ENCODE measurements at regions not wholly inside any gene's neighbourhood (a gene's known extent, or its start where the extent isn't known, plus 50 kb on each side); places are given as distances from the start of the nearest gene placed in this dataset.

DNA sequence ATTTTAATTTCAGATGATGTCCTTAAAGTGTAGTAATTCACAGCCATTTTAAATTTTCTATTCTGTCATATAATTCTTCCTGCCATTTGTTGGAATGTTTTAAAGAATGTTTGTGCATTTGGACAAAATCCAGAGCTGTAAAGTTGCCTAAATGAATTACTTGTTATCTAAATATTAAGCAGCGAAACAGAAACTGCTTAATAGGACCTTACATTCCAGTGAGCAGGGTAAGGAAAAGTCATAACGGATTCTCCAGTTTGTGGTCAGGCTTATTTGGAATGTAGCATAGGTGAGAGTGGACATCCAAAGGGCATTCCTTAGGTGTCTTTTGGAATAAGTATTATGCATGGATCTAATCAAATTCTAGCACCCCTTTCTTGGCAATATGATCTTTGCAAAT, 410.4 kb upstream of the PTPRD start:
- H3K4me3 ChIP-seq: no peak overlapping the region
- no peaks in the 10 kb centered on the region for H4K20me1 ChIP-seq (ENCODE audit: insufficient read depth, poor library complexity, severe bottlenecking)
- no peak for DNase-seq (ENCODE audit: low spot score)
- no peak overlapping the region for H3K4me2 ChIP-seq
- no peak overlapping the region for H2AFZ ChIP-seq
- H3K9me3 ChIP-seq (ENCODE audit: low read depth): no peaks in the 10 kb centered on the region
- no peaks in the 10 kb centered on the region for H3K79me2 ChIP-seq
- H3K4me1 ChIP-seq (ENCODE audit: insufficient read depth): no peaks in the 10 kb centered on the region
- H3K36me3 ChIP-seq (replicated peaks; ENCODE audit: insufficient read depth, low read depth): no peaks in the 10 kb centered on the region
- no peaks in the 10 kb centered on the region for H3K27me3 ChIP-seq
- no peak overlapping the region for H3K27ac ChIP-seq
- no peaks in the 10 kb centered on the region for H3K9me2 ChIP-seq (replicated peaks; ENCODE audit: insufficient read depth)
- WGBS (ENCODE audit: low lambda C conversion rate, missing lambda C conversion rate): 35% methylated on average over 2 of the region's 2 CpGs
- TF ChIP-seq, protein P1, sequence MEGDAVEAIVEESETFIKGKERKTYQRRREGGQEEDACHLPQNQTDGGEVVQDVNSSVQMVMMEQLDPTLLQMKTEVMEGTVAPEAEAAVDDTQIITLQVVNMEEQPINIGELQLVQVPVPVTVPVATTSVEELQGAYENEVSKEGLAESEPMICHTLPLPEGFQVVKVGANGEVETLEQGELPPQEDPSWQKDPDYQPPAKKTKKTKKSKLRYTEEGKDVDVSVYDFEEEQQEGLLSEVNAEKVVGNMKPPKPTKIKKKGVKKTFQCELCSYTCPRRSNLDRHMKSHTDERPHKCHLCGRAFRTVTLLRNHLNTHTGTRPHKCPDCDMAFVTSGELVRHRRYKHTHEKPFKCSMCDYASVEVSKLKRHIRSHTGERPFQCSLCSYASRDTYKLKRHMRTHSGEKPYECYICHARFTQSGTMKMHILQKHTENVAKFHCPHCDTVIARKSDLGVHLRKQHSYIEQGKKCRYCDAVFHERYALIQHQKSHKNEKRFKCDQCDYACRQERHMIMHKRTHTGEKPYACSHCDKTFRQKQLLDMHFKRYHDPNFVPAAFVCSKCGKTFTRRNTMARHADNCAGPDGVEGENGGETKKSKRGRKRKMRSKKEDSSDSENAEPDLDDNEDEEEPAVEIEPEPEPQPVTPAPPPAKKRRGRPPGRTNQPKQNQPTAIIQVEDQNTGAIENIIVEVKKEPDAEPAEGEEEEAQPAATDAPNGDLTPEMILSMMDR (IDR thresholded peaks at IDR 0.05; ENCODE audit: poor library complexity): no peak
- TF ChIP-seq EZH2phosphoT487 (IDR thresholded peaks at IDR 0.05; ENCODE audit: low read depth, severe bottlenecking, unreplicated experiment) (no peak), EZH2 (IDR thresholded peaks at IDR 0.05; ENCODE audit: borderline replicate concordance) (no peak)

DNA sequence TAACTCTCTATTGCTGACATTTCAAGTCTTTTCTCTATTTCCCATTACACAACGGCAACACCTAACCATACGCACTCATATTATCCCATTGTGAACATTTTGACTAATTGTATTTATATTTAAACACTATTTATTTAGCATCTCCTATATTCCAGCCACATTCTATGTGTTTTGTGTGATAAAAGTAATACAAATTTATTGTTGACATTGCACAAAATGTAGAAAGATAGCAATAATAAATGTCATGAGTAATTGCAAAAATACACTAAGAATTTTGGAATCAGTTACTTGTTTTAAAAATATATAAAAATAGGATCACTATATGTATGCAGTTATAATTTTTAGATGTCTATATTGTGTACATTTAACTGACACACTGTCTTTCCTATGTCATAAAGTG, 413.0 kb upstream of the PTPRD start:
- Histone ChIP-seq H3K4me2 (no peak overlapping the region), H3K4me1 (ENCODE audit: insufficient read depth) (no peaks in the 10 kb centered on the region), H2AFZ (no peak overlapping the region), H3K4me3 (no peak overlapping the region), H3K27ac (no peak overlapping the region), H3K9me2 (replicated peaks; ENCODE audit: insufficient read depth) (no peaks in the 10 kb centered on the region), H3K36me3 (replicated peaks; ENCODE audit: insufficient read depth, low read depth) (no peaks in the 10 kb centered on the region), H3K9me3 (ENCODE audit: low read depth) (no peaks in the 10 kb centered on the region), H3K79me2 (no peaks in the 10 kb centered on the region), H4K20me1 (ENCODE audit: insufficient read depth, poor library complexity, severe bottlenecking) (no peaks in the 10 kb centered on the region), H3K27me3 (no peaks in the 10 kb centered on the region)
- WGBS (ENCODE audit: low lambda C conversion rate, missing lambda C conversion rate): 95% methylated on average over 2 of the region's 2 CpGs
- TF ChIP-seq EZH2 (IDR thresholded peaks at IDR 0.05; ENCODE audit: borderline replicate concordance): no peak
- TF ChIP-seq, protein P1 (IDR thresholded peaks at IDR 0.05; ENCODE audit: poor library complexity): no peak
- TF ChIP-seq EZH2phosphoT487 (IDR thresholded peaks at IDR 0.05; ENCODE audit: low read depth, severe bottlenecking, unreplicated experiment): no peak
- DNase-seq (ENCODE audit: low spot score): no peak

DNA sequence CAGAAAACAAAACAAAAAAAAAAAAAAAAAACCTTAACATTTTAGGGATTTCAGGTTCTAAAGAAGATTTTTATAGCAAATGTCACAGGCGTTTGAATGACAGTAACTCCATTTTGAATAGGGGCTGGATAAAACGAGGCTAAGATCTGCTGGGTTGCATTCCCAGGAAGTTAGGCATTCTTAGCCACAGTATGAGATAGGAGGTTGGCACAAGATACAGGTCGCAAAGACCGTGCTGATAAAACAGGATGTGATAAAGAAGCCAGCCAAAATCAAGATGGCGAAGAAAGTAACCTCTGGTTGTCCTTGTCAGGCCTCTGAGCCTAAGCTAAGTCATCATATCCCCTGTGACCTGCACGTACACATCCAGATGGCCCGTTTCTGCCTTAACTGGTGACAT, 425.6 kb upstream of the PTPRD start:
- no peaks in the 10 kb centered on the region for H3K9me2 ChIP-seq (replicated peaks; ENCODE audit: insufficient read depth)
- no peak overlapping the region for H3K4me2 ChIP-seq
- H4K20me1 ChIP-seq (ENCODE audit: insufficient read depth, poor library complexity, severe bottlenecking): no peaks in the 10 kb centered on the region
- WGBS (ENCODE audit: low lambda C conversion rate, missing lambda C conversion rate): 75% methylated on average over 7 of the region's 7 CpGs
- no peaks in the 10 kb centered on the region for H3K27me3 ChIP-seq
- H3K4me1 ChIP-seq (ENCODE audit: insufficient read depth): no peaks in the 10 kb centered on the region
- TF ChIP-seq EZH2 (IDR thresholded peaks at IDR 0.05; ENCODE audit: borderline replicate concordance): no peak
- TF ChIP-seq, protein P1 (IDR thresholded peaks at IDR 0.05; ENCODE audit: poor library complexity): no peak
- no peak for TF ChIP-seq EZH2phosphoT487 (IDR thresholded peaks at IDR 0.05; ENCODE audit: low read depth, severe bottlenecking, unreplicated experiment)
- H3K9me3 ChIP-seq (ENCODE audit: low read depth): no peaks in the 10 kb centered on the region
- no peak overlapping the region for H3K27ac ChIP-seq
- H3K79me2 ChIP-seq: no peaks in the 10 kb centered on the region
- no peak overlapping the region for H2AFZ ChIP-seq
- DNase-seq (ENCODE audit: low spot score): no peak
- no peaks in the 10 kb centered on the region for H3K36me3 ChIP-seq (replicated peaks; ENCODE audit: insufficient read depth, low read depth)
- no peak overlapping the region for H3K4me3 ChIP-seq

DNA sequence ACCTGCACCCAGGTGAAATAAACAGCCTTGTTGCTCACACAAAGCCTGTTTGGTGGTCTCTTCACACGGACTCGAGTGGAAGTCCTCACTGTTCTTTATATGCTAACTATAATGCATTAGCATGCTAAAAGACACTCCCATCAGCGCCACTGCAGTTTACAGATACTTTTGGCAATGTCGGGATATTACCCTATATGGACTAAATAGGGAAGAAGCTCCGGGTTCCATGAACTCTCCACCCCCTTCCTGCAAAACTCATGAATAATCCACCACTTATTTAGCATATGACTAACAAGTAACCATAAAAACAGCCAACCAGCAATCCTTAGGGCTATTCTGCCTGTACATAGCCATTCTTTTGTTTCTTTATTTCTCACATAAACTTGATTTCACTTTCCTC, 426.2 kb upstream of the PTPRD start:
- Histone ChIP-seq H3K27me3 (no peaks in the 10 kb centered on the region), H3K27ac (no peak overlapping the region), H3K4me2 (no peak overlapping the region), H2AFZ (no peak overlapping the region), H3K4me1 (ENCODE audit: insufficient read depth) (no peaks in the 10 kb centered on the region), H3K79me2 (no peaks in the 10 kb centered on the region), H3K36me3 (replicated peaks; ENCODE audit: insufficient read depth, low read depth) (no peaks in the 10 kb centered on the region), H3K9me2 (replicated peaks; ENCODE audit: insufficient read depth) (no peaks in the 10 kb centered on the region), H3K4me3 (no peak overlapping the region), H4K20me1 (ENCODE audit: insufficient read depth, poor library complexity, severe bottlenecking) (no peaks in the 10 kb centered on the region), H3K9me3 (ENCODE audit: low read depth) (no peaks in the 10 kb centered on the region)
- no peak for DNase-seq (ENCODE audit: low spot score)
- WGBS (ENCODE audit: low lambda C conversion rate, missing lambda C conversion rate): 85% methylated on average over 5 of the region's 5 CpGs
- TF ChIP-seq EZH2phosphoT487 (IDR thresholded peaks at IDR 0.05; ENCODE audit: low read depth, severe bottlenecking, unreplicated experiment) (no peak), EZH2 (IDR thresholded peaks at IDR 0.05; ENCODE audit: borderline replicate concordance) (no peak)
- TF ChIP-seq, protein P1 (IDR thresholded peaks at IDR 0.05; ENCODE audit: poor library complexity): no peak

All from hepatocyte (in vitro differentiated cells).